ENCODE measurements at regions not wholly inside any gene's neighbourhood (a gene's known extent, or its start where the extent isn't known, plus 50 kb on each side); places are given as distances from the start of the nearest gene placed in this dataset.
"Not testable (repeated sequence)": the region's sequence is repeated elsewhere in the genome, so short reads cannot be mapped to it uniquely, and the experiment has no call there.

- no peak for DNase-seq (ENCODE audit: low spot score, unreplicated experiment)
- no peaks in the 10 kb centered on the region for H3K27me3 Mint-ChIP-seq
- no peaks in the 10 kb centered on the region for H3K36me3 Mint-ChIP-seq (ENCODE audit: insufficient read depth)
- H3K4me1 Mint-ChIP-seq (ENCODE audit: low read depth) = no peaks in the 10 kb centered on the region
- H3K4me3 Mint-ChIP-seq (ENCODE audit: low read depth) = no peak overlapping the region
- no peak for TF ChIP-seq CTCF (IDR thresholded peaks at IDR 0.05; ENCODE audit: unreplicated experiment)
- H3K27ac Mint-ChIP-seq = no peak overlapping the region
- peaks cover 5% of the 10 kb centered on the region for H3K9me3 Mint-ChIP-seq (ENCODE audit: low read depth)
These were observed 1025.0 kb upstream of the CDH10 start for GRCh38 chr5:25669645-25670401.

DNA sequence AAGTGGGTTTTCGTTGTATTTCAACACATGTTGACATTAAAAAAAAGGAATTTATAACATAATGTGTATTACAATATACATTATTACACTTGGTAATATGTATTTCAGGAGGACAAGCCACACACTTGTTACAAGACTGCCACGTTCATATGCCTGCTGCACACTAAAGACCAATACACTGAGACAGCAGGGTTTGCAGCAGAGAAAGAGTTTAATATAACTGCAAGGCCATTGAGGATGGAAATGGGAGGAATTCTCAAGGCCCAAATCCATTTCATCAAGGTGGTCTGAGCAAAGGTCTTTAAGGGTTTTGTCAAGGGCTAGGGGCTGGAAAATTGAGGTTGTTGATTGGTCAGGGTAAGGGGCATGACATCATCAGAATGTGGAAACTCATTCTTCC, 1017.8 kb upstream of the CDH10 start:
- DNase-seq (ENCODE audit: low spot score, unreplicated experiment) = no peak
- Mint-ChIP-seq H3K27ac (no peak overlapping the region), H3K36me3 (ENCODE audit: insufficient read depth) (no peaks in the 10 kb centered on the region), H3K27me3 (no peaks in the 10 kb centered on the region), H3K4me1 (ENCODE audit: low read depth) (no peaks in the 10 kb centered on the region), H3K9me3 (ENCODE audit: low read depth) (peaks cover 14% of the 10 kb centered on the region), H3K4me3 (ENCODE audit: low read depth) (no peak overlapping the region)
- no peak for TF ChIP-seq CTCF (IDR thresholded peaks at IDR 0.05; ENCODE audit: unreplicated experiment)

DNA sequence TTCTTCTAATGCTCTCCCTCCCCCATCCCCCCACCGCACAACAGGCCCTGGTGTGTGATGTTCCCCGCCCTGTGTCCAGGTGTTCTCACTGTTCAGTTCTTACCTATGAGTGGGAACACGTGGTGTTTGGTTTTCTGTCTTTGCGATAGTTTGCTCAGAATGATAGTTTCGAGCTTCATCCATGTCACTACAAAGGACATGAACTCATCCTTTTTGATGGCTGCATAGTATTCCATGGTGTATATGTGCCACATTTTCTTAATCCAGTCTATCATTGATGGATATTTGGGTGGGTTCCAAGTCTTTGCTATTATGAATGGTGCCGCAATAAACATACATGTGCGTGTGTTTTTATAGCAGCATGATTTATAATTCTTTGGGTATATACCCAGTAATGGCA, 1005.5 kb upstream of the CDH10 start:
- not testable (repeated sequence) for H3K27ac Mint-ChIP-seq; H3K27me3 Mint-ChIP-seq; H3K4me1 Mint-ChIP-seq (ENCODE audit: low read depth); H3K36me3 Mint-ChIP-seq (ENCODE audit: insufficient read depth); DNase-seq (ENCODE audit: low spot score, unreplicated experiment); H3K4me3 Mint-ChIP-seq (ENCODE audit: low read depth)
- H3K9me3 Mint-ChIP-seq (ENCODE audit: low read depth) = peaks cover 19% of the 10 kb centered on the region

GRCh38 chr5:25649628-25650265, 1005.0 kb upstream of the CDH10 start:
- peaks cover 16% of the 10 kb centered on the region for H3K9me3 Mint-ChIP-seq (ENCODE audit: low read depth)
- H3K27me3 Mint-ChIP-seq = no peaks in the 10 kb centered on the region
- H3K4me1 Mint-ChIP-seq (ENCODE audit: low read depth) = no peaks in the 10 kb centered on the region
- TF ChIP-seq CTCF (IDR thresholded peaks at IDR 0.05; ENCODE audit: unreplicated experiment) = no peak
- DNase-seq (ENCODE audit: low spot score, unreplicated experiment) = no peak
- H3K36me3 Mint-ChIP-seq (ENCODE audit: insufficient read depth) = no peaks in the 10 kb centered on the region
- no peak overlapping the region for H3K27ac Mint-ChIP-seq
- H3K4me3 Mint-ChIP-seq (ENCODE audit: low read depth) = no peak overlapping the region

GRCh38 chr5:25646421-25647341, 1001.9 kb upstream of the CDH10 start:
- no peaks in the 10 kb centered on the region for H3K4me1 Mint-ChIP-seq (ENCODE audit: low read depth)
- no peak for DNase-seq (ENCODE audit: low spot score, unreplicated experiment)
- peaks cover under 1% of the 10 kb centered on the region for H3K9me3 Mint-ChIP-seq (ENCODE audit: low read depth)
- TF ChIP-seq CTCF (IDR thresholded peaks at IDR 0.05; ENCODE audit: unreplicated experiment) = no peak
- H3K27me3 Mint-ChIP-seq = no peaks in the 10 kb centered on the region
- H3K36me3 Mint-ChIP-seq (ENCODE audit: insufficient read depth) = no peaks in the 10 kb centered on the region
- H3K4me3 Mint-ChIP-seq (ENCODE audit: low read depth) = no peak overlapping the region
- H3K27ac Mint-ChIP-seq = no peak overlapping the region
